Lower lobe of right lung (tissue), 2 donors: ENCODE measurements at regions not wholly inside any gene's neighbourhood (a gene's known extent, or its start where the extent isn't known, plus 50 kb on each side); places are given as distances from the start of the nearest gene placed in this dataset.

Experiments used
- ATAC-seq, 2 donors: fragments of 200-7000 bp; cut with Tn5 transposase; one replicate each; pipeline ENCODE4 v1.9.1; 2020 to 2022; ENCODE audit warnings: mild to moderate bottlenecking in 2 of 2, moderate library complexity in 2 of 2
- DNase-seq: peaks from one replicate; pipeline ENCODE4 v3.0.0-alpha.2; 2020
- H3K27ac ChIP-seq: fragments of 200-600 bp; one replicate; pipeline ENCODE4 v1.8.0; 2022
- H3K27me3 ChIP-seq: fragments of 200-600 bp; one replicate; pipeline ENCODE4 v1.8.0; 2022; ENCODE audit warnings: low read depth
- H3K36me3 ChIP-seq: fragments of 200-600 bp; one replicate; pipeline ENCODE4 v1.8.0; 2022; ENCODE audit warnings: mild to moderate bottlenecking
- H3K4me1 ChIP-seq: fragments of 200-600 bp; one replicate; pipeline ENCODE4 v1.8.0; 2022
- H3K4me3 ChIP-seq: fragments of 200-600 bp; one replicate; pipeline ENCODE4 v1.8.0; 2022; ENCODE audit warnings: mild to moderate bottlenecking
- H3K9me3 ChIP-seq: fragments of 200-600 bp; one replicate; pipeline ENCODE4 v1.8.0; 2022
- intact Hi-C: fragments of 100-400 bp; cut with DNase I; formaldehyde crosslinking; loops from one replicate; pipeline ENCODE4 v1.11.0; 2022
- TF ChIP-seq, protein P1 (sequence below): fragments of 200-600 bp; IDR thresholded peaks from one replicate; pipeline ENCODE4 v1.8.0; 2022; ENCODE audit warnings: antibody characterized with exemption, mild to moderate bottlenecking
- donor health status: DM: no; HTN: yes; CAD: no; lungs with severe emphysema.

DNA sequence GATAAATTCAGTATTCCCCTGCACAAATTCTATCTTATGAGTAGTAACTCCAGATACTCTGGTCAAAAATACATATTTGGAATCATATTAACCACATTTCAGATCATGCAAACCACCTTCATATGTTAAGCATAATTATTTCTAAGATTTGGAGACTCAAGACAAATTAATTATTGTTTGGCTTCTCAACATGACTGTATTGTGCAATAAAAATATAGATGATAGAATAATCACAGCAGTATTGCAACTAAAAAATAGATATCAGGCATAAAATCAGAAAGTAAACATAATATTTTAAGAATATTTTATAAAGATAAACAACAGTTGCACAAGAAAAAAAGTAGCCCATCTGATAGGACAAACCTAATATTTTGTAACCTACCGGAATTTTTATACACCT, 1767.6 kb upstream of the NUDT12 start:
- Histone ChIP-seq H3K27ac (no peak overlapping the region), H3K27me3 (no peaks in the 10 kb centered on the region), H3K4me3 (no peak overlapping the region), H3K4me1 (no peaks in the 10 kb centered on the region), H3K9me3 (no peaks in the 10 kb centered on the region), H3K36me3 (no peaks in the 10 kb centered on the region)
- ATAC-seq (no peak), DNase-seq (no peak)
- TF ChIP-seq, protein P1, sequence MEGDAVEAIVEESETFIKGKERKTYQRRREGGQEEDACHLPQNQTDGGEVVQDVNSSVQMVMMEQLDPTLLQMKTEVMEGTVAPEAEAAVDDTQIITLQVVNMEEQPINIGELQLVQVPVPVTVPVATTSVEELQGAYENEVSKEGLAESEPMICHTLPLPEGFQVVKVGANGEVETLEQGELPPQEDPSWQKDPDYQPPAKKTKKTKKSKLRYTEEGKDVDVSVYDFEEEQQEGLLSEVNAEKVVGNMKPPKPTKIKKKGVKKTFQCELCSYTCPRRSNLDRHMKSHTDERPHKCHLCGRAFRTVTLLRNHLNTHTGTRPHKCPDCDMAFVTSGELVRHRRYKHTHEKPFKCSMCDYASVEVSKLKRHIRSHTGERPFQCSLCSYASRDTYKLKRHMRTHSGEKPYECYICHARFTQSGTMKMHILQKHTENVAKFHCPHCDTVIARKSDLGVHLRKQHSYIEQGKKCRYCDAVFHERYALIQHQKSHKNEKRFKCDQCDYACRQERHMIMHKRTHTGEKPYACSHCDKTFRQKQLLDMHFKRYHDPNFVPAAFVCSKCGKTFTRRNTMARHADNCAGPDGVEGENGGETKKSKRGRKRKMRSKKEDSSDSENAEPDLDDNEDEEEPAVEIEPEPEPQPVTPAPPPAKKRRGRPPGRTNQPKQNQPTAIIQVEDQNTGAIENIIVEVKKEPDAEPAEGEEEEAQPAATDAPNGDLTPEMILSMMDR = no peak
- intact Hi-C loops = no loop called here

DNA sequence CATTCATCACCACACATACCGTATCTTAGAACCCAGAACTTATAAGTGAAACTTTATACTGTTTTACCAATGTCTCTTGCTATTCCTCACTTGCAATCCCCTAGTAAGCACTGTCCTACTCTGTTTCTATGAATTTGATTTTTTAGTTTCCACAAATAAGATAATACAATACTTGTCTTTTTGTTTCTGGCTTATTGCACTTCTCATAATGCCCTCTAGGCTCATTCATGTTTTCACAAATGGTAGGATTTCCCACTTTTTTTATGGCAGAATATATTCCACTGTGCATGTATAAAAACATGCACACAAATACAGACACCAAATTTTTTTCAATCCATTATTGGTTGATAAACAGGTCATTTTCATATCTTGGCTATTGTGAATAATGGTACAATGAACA, 1742.3 kb upstream of the NUDT12 start:
- Histone ChIP-seq H3K27me3 (no peaks in the 10 kb centered on the region), H3K4me3 (no peak overlapping the region), H3K36me3 (no peaks in the 10 kb centered on the region), H3K4me1 (no peaks in the 10 kb centered on the region), H3K9me3 (no peaks in the 10 kb centered on the region), H3K27ac (no peak overlapping the region)
- intact Hi-C loops = no loop called here
- TF ChIP-seq, protein P1 = no peak
- ATAC-seq = no peak
- no peak for DNase-seq

DNA sequence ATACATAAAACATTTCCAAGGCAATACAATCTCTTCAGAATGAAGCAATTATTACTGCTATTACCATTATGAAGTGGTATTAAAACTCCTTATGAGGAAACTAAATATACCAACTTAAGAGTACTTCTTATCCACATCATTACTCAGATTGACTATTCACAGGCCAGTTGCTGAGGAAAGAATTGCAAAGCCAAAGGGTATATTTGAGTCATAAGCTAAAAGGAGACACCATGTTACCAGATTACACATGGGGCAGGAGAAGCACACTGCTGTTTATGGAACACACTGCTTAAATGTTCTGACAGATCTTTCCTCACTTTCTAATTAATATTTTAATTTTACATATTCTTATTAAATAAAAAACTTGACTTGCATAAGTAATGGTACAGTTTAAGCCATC, 1726.4 kb upstream of the NUDT12 start:
- Histone ChIP-seq H3K9me3 (no peaks in the 10 kb centered on the region), H3K4me1 (no peaks in the 10 kb centered on the region), H3K4me3 (no peak overlapping the region), H3K27me3 (no peaks in the 10 kb centered on the region), H3K27ac (no peak overlapping the region), H3K36me3 (no peaks in the 10 kb centered on the region)
- intact Hi-C loops = no loop called here
- TF ChIP-seq, protein P1 = no peak
- DNase-seq = no peak
- no peak for ATAC-seq

DNA sequence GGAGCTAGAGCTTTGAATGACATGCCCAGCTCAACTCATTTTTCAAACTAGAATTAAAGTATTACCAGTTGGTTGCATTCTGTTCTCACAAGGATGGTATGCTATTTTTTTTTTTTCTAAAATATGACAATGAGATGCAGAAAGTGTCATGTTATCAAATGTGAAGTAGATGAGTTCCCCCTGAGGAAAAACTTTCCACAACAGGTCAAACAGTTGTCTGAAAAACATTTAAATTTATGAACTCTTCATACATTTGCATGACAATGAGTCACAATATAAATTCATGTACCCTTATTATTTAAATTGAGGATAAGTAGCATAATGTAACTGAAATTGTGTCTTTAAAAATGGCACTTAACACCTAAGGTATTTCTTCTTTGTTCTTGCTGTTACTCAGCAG, 1720.5 kb upstream of the NUDT12 start:
- H3K27me3 ChIP-seq = no peaks in the 10 kb centered on the region
- H3K9me3 ChIP-seq = no peaks in the 10 kb centered on the region
- no peak overlapping the region for H3K4me3 ChIP-seq
- no peaks in the 10 kb centered on the region for H3K36me3 ChIP-seq
- no peak overlapping the region for H3K27ac ChIP-seq
- TF ChIP-seq, protein P1 = no peak
- intact Hi-C loops = no loop called here
- DNase-seq (no peak), ATAC-seq (no peak)
- H3K4me1 ChIP-seq = no peaks in the 10 kb centered on the region

DNA sequence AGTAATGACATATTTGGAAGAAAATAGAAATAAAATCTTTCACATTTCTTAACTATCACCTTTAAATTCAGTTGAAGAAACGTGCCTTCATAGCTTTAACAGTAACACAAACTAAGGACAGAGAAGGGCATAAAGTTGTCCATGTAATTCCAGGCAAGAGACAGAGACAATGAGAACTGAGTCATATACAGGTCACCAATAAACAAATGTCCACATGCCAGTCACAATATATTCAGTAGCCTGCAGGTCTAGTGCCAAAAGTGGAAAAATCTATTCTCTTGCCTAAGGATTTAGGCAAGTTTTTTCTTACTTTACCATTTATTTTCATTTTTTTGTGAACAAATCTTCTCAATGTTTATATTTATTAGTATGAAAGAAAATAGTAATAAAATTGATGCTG, 1711.5 kb upstream of the NUDT12 start:
- no peak overlapping the region for H3K4me3 ChIP-seq
- no peak for ATAC-seq
- no peak overlapping the region for H3K27ac ChIP-seq
- no peaks in the 10 kb centered on the region for H3K36me3 ChIP-seq
- no peaks in the 10 kb centered on the region for H3K9me3 ChIP-seq
- intact Hi-C loops = no loop called here
- TF ChIP-seq, protein P1 = no peak
- no peaks in the 10 kb centered on the region for H3K4me1 ChIP-seq
- H3K27me3 ChIP-seq = no peaks in the 10 kb centered on the region
- no peak for DNase-seq

DNA sequence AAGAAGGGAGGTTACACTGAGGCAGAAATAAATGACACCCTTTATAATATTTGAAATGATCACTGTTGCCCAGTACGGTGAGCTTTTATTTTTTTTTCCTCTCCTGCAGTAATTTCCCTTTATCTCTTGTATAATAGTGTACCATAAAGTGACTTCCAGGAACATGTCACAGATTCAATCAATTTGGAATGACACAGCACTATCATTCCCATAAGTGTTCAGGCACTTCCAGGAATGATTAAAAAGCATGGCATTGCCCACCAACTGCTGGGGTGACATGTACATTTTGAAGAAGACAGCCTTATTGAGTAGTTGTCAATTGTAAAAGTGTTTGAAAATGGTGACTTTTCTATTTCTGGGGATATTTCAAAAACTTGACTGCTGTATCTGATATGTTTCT, 1700.9 kb upstream of the NUDT12 start:
- H3K27ac ChIP-seq = no peak overlapping the region
- no peak overlapping the region for H3K4me3 ChIP-seq
- H3K36me3 ChIP-seq = no peaks in the 10 kb centered on the region
- no peaks in the 10 kb centered on the region for H3K4me1 ChIP-seq
- DNase-seq (no peak), ATAC-seq (no peak)
- no peaks in the 10 kb centered on the region for H3K9me3 ChIP-seq
- H3K27me3 ChIP-seq = no peaks in the 10 kb centered on the region
- TF ChIP-seq, protein P1 = no peak
- intact Hi-C loops = no loop called here
